Transverse colon (tissue), 4 donors: ENCODE measurements at regions not wholly inside any gene's neighbourhood (a gene's known extent, or its start where the extent isn't known, plus 50 kb on each side); places are given as distances from the start of the nearest gene placed in this dataset.

Experiments
- DNase-seq: peaks from one replicate; pipeline ENCODE4 v3.0.0-alpha.2; 2019
- H3K27ac ChIP-seq, 4 donors: fragments of 200-600 bp; sonication (generic); 2 replicates each; pipeline ENCODE4 v1.5.1; 2016 to 2018; ENCODE audit warnings: inconsistent platforms in 4 of 4
- H3K27me3 ChIP-seq: fragments of 200-600 bp; sonication (generic); 2 replicates; pipeline ENCODE4 v1.5.1; 2017; ENCODE audit warnings: inconsistent platforms
- H3K36me3 ChIP-seq, 4 donors: fragments of 200-600 bp; sonication (generic); 2 replicates each; pipeline ENCODE4 v1.5.1; 2017 to 2019; ENCODE audit warnings: inconsistent platforms in 4 of 4
- H3K4me1 ChIP-seq, 4 donors: fragments of 200-600 bp; sonication (generic); 2 replicates each; pipeline ENCODE4 v1.5.1; 2017 to 2020; ENCODE audit warnings: inconsistent platforms in 4 of 4
- H3K4me3 ChIP-seq, 4 donors: fragments of 200-600 bp; sonication (generic); 1 replicate in 1 of 4; 2 replicates in 3 of 4; pipeline versions ENCODE4 v1.5.1 to v1.6.1; 2017 to 2019; ENCODE audit warnings: inconsistent platforms in 4 of 4
- H3K9me3 ChIP-seq, 2 donors: fragments of 200-600 bp; sonication (generic); 2 replicates each; pipeline ENCODE4 v1.5.1; 2017 to 2019; ENCODE audit warnings: inconsistent platforms in 2 of 2
- EP300 ChIP-seq: sonication (generic); formaldehyde crosslinking; IDR thresholded peaks from one replicate; pipeline ENCODE4 v1.6.1; 2017; ENCODE audit warnings: antibody characterized with exemption, low read depth
- POLR2A ChIP-seq: fragments of 450-650 bp; IDR thresholded peaks from one replicate; pipeline ENCODE4 v1.6.1; 2016; ENCODE audit warnings: antibody characterized with exemption, mild to moderate bottlenecking, moderate library complexity
- POLR2AphosphoS5 ChIP-seq, 3 donors: sonication (generic); formaldehyde crosslinking; IDR thresholded peaks; one replicate each; pipeline ENCODE4 v1.6.1; 2016; ENCODE audit warnings: antibody characterized with exemption in 3 of 3
- WGBS, 2 donors: methylation state at CpG; one replicate each; pipeline ENCODE4 v1.1.5; 2018; ENCODE audit warnings: low coverage in 1 of 2; 5-methylcytosine and 5-hydroxymethylcytosine counted together
- in situ Hi-C, 4 donors: fragments of 200-750 bp; cut with MboI; loops; one replicate each; pipeline versions ENCODE4 v1.15.0 to v1.15.1; 2017; ENCODE audit warnings: low sequenced_read_pairs in 3 of 4, low pct_ligation_motif_present in 1 of 4, low pct_unique_long_range_greater_than_20kb in 1 of 4
- intact Hi-C: fragments of 100-400 bp; cut with DNase I; formaldehyde crosslinking; loops from one replicate; pipeline ENCODE4 v1.15.1; 2023; ENCODE audit warnings: low total_unique reads
- TF ChIP-seq, protein P1 (sequence below), 5 experiments: fragments of 200-600 bp in 3 of 5; fragments of 450-650 bp in 2 of 5; sonication (generic) in 3 of 5; IDR thresholded peaks; 1 replicate in 2 of 5; 2 replicates in 3 of 5; pipeline ENCODE4 v1.5.1; 2016 to 2017; ENCODE audit warnings: antibody characterized with exemption in 5 of 5, inconsistent platforms in 3 of 5, mild to moderate bottlenecking in 2 of 5, moderate library complexity in 1 of 5

- in situ Hi-C loops, result no loop called here
- Histone ChIP-seq H3K9me3 (no peaks in the 10 kb centered on the region), H3K4me3 (no peak overlapping the region), H3K27me3 (no peaks in the 10 kb centered on the region), H3K36me3 (no peaks in the 10 kb centered on the region), H3K4me1 (no peaks in the 10 kb centered on the region), H3K27ac (no peak overlapping the region)
- DNase-seq, result no peak
- 59 to 87% methylated on average over 3 of the region's 3 CpGs for WGBS, 2 donors
- no peak for TF ChIP-seq EP300
- TF ChIP-seq, protein P1, sequence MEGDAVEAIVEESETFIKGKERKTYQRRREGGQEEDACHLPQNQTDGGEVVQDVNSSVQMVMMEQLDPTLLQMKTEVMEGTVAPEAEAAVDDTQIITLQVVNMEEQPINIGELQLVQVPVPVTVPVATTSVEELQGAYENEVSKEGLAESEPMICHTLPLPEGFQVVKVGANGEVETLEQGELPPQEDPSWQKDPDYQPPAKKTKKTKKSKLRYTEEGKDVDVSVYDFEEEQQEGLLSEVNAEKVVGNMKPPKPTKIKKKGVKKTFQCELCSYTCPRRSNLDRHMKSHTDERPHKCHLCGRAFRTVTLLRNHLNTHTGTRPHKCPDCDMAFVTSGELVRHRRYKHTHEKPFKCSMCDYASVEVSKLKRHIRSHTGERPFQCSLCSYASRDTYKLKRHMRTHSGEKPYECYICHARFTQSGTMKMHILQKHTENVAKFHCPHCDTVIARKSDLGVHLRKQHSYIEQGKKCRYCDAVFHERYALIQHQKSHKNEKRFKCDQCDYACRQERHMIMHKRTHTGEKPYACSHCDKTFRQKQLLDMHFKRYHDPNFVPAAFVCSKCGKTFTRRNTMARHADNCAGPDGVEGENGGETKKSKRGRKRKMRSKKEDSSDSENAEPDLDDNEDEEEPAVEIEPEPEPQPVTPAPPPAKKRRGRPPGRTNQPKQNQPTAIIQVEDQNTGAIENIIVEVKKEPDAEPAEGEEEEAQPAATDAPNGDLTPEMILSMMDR (IDR thresholded peaks at IDR 0.05), result no peak
- no peak for TF ChIP-seq POLR2A
- TF ChIP-seq POLR2AphosphoS5 (IDR thresholded peaks at IDR 0.05), result no peak
- intact Hi-C loops, result no loop called here
Observed at GRCh38 chr6:137673603-137674002, 179.4 kb upstream of the OLIG3 start.

GRCh38 chr6:137676888-137677287 is 182.7 kb upstream of the OLIG3 start:
- H3K27ac ChIP-seq, result no peak overlapping the region
- no peaks in the 10 kb centered on the region for H3K36me3 ChIP-seq
- H3K4me3 ChIP-seq, result no peak overlapping the region
- TF ChIP-seq EP300 (no peak), POLR2A (no peak), POLR2AphosphoS5 (IDR thresholded peaks at IDR 0.05) (no peak)
- TF ChIP-seq, protein P1 (IDR thresholded peaks at IDR 0.05), result no peak
- intact Hi-C loops (no loop called here), in situ Hi-C loops (loop anchor here in 1 of 4 donors (25.0 kb wide), 1 partner anchor 435 kb away; the partner anchor contains the start of gene PERP)
- H3K4me1 ChIP-seq, result peaks cover 0 to 4% (median 0%) of the 10 kb centered on the region in 4 donors
- no peaks in the 10 kb centered on the region for H3K27me3 ChIP-seq
- no peaks in the 10 kb centered on the region for H3K9me3 ChIP-seq
- no peak for DNase-seq
- WGBS, 2 donors, result 77 to 82% methylated on average over 2 of the region's 2 CpGs

DNA sequence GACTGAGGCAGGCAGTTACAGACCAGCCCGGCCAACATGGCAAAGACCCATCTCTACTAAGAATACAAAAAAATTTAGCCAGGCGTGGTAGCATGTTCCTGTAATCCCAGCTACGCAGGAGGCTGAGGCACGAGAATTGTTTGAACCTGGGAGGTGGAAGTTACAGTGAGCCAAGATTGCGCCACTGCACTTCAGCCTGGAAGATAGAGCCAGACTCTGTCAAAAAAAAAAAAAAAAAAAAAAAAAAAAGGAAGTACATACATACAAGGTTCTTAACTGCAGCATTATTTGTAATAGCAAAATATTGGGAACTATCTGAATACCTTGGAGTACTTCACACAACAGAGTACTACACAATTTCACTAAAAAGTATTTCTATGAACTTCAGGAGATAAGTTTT is 183.5 kb upstream of the OLIG3 start:
- no peak for TF ChIP-seq EP300
- no peak for TF ChIP-seq POLR2A
- TF ChIP-seq POLR2AphosphoS5 (IDR thresholded peaks at IDR 0.05), result no peak
- TF ChIP-seq, protein P1 (IDR thresholded peaks at IDR 0.05), result no peak
- DNase-seq, result peak; percentile 16
- intact Hi-C loops, result no loop called here
- Histone ChIP-seq H3K4me1 (peaks cover 0 to 4% (median 0%) of the 10 kb centered on the region in 4 donors), H3K27ac (no peak overlapping the region), H3K27me3 (no peaks in the 10 kb centered on the region), H3K9me3 (no peaks in the 10 kb centered on the region), H3K4me3 (no peak overlapping the region), H3K36me3 (no peaks in the 10 kb centered on the region)
- 73 to 85% methylated on average over 4 to 5 of the region's 5 CpGs for WGBS, 2 donors
- in situ Hi-C loops, result loop anchor here in 1 of 4 donors (25.0 kb wide), 1 partner anchor 435 kb away; the partner anchor contains the start of gene PERP

- H3K4me1 ChIP-seq, result peaks cover 0 to 4% (median 0%) of the 10 kb centered on the region in 4 donors
- TF ChIP-seq POLR2A (no peak), POLR2AphosphoS5 (IDR thresholded peaks at IDR 0.05) (no peak), EP300 (no peak)
- TF ChIP-seq, protein P1 (IDR thresholded peaks at IDR 0.05), result no peak
- in situ Hi-C loops, result loop anchor here in 1 of 4 donors (25.0 kb wide), 1 partner anchor 434 kb away; the partner anchor contains the start of gene PERP
- 24 to 66% methylated on average over 2 of the region's 2 CpGs for WGBS, 2 donors
- H3K36me3 ChIP-seq, result no peaks in the 10 kb centered on the region
- H3K27ac ChIP-seq, result no peak overlapping the region
- H3K27me3 ChIP-seq, result no peaks in the 10 kb centered on the region
- intact Hi-C loops, result no loop called here
- H3K4me3 ChIP-seq, result no peak overlapping the region
- DNase-seq, result no peak
- H3K9me3 ChIP-seq, result no peaks in the 10 kb centered on the region
Observed at GRCh38 chr6:137678451-137678850, 184.3 kb upstream of the OLIG3 start.
